ENCODE measurements at regions not wholly inside any gene's neighbourhood (a gene's known extent, or its start where the extent isn't known, plus 50 kb on each side); places are given as distances from the start of the nearest gene placed in this dataset.

DNA sequence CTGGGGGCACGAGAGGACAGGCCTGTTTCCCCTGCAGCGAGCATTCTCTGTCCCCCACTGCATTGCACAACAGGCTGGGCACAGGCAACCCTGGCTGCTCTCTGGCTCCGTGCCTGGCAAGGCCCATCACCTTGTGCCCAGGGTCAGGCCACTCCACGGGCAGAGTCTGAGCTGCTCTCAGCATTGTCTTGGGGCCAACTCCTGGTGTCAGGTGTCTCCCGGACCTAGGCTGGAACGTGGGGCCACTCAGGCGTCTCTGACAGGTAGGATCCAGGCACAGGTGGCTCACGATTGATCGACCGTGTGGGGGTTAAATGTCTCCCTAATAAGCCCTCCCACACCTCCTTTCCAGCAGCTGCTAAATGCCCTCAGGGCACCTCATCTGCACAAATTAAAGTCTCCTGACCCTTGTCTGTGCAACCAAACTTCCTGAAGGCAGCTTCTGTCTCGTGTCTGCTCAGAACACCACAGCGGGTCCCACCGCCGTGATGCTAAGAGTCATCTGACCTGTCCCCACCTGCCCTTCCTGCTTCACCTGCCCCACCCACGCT, 66.6 kb upstream of the GPC1 start:
- H3K4me3 ChIP-seq (ENCODE audit: low read length) = no peak overlapping the region
- H3K27me3 ChIP-seq (ENCODE audit: control insufficient read depth, insufficient read depth, low read length) = no peaks in the 10 kb centered on the region
- no peaks in the 10 kb centered on the region for H3K9me3 ChIP-seq (replicated peaks; ENCODE audit: low read length)
- no peak overlapping the region for H3K9ac ChIP-seq (ENCODE audit: low read depth, low read length)
- H3K4me2 ChIP-seq (ENCODE audit: low read length) = no peak overlapping the region
- peaks cover 42% of the 10 kb centered on the region for H3K4me1 ChIP-seq (ENCODE audit: control insufficient read depth, insufficient read depth, low read length)
- no peaks in the 10 kb centered on the region for H3K36me3 ChIP-seq (ENCODE audit: insufficient read depth, low read length)

DNA sequence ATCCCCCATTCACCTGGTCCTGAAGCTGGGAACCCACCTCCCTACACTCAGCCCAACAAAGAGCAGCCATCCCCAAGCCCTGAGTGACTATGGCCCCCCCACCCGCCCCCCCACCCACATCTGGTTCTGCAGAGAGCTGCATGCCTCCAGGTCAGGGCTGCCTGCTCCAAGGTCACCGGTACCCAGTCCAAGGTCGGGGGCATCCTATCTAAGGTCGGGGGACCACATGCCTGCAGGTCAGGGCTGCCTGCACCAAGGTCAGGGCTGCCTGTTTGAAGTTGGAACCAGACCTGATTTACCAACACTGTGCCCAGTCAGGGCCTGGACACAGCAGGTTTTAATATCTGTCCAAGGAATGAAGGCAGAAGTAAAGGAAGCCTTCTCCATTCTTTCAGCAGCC, 66.1 kb upstream of the GPC1 start:
- Histone ChIP-seq H3K4me3 (ENCODE audit: low read length) (no peak overlapping the region), H3K9me3 (replicated peaks; ENCODE audit: low read length) (no peaks in the 10 kb centered on the region), H3K4me1 (ENCODE audit: control insufficient read depth, insufficient read depth, low read length) (peaks cover 47% of the 10 kb centered on the region), H3K4me2 (ENCODE audit: low read length) (peak overlapping the region; percentile 63), H3K9ac (ENCODE audit: low read depth, low read length) (peak overlapping the region; percentile 82), H3K27me3 (ENCODE audit: control insufficient read depth, insufficient read depth, low read length) (no peaks in the 10 kb centered on the region), H3K36me3 (ENCODE audit: insufficient read depth, low read length) (no peaks in the 10 kb centered on the region)

DNA sequence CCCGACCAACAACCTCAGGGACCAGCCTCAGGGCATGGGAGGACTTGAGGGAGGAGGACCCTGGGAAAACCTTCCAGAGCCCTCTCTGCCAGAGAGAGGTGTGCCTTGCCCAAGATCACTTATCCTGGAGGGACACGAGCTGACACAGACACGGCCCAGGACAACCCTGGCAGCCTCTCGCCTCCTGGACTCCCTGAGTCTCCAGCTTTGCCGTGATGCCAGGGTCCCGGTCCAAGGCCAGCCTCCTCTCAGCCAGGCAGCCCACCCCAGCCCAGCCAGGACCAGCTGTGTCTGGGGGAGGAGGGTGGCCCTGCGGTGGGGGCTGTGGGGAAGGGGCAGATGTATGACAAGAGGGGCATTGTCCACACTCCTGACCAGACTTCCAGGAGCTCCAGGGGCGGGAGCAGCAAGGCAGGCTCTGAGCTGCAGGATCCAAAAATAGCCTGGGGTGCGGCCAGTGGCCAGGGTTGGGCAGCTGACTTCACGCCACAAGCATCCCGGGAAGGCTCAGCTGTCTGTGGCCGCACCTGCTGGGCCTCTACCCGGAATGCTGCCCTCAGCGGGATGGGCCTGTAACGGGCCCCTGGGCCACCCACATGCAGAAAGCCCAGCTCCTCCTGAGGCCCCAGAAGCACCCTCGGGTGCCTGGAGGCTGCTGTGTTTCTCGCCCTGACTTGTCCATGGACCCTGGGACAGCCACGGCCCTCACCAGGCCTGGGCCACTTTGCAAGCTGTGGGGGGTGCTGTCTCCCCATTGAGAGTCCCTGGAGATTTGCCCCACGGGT, 65.5 kb upstream of the GPC1 start:
- no peaks in the 10 kb centered on the region for H3K36me3 ChIP-seq (ENCODE audit: insufficient read depth, low read length)
- H3K4me1 ChIP-seq (ENCODE audit: control insufficient read depth, insufficient read depth, low read length) = peaks cover 53% of the 10 kb centered on the region
- peak overlapping the region; percentile 82 for H3K9ac ChIP-seq (ENCODE audit: low read depth, low read length)
- H3K4me3 ChIP-seq (ENCODE audit: low read length) = peak overlapping the region; percentile 44
- no peaks in the 10 kb centered on the region for H3K9me3 ChIP-seq (replicated peaks; ENCODE audit: low read length)
- H3K27me3 ChIP-seq (ENCODE audit: control insufficient read depth, insufficient read depth, low read length) = no peaks in the 10 kb centered on the region
- H3K4me2 ChIP-seq (ENCODE audit: low read length) = peak overlapping the region; percentile 63

DNA sequence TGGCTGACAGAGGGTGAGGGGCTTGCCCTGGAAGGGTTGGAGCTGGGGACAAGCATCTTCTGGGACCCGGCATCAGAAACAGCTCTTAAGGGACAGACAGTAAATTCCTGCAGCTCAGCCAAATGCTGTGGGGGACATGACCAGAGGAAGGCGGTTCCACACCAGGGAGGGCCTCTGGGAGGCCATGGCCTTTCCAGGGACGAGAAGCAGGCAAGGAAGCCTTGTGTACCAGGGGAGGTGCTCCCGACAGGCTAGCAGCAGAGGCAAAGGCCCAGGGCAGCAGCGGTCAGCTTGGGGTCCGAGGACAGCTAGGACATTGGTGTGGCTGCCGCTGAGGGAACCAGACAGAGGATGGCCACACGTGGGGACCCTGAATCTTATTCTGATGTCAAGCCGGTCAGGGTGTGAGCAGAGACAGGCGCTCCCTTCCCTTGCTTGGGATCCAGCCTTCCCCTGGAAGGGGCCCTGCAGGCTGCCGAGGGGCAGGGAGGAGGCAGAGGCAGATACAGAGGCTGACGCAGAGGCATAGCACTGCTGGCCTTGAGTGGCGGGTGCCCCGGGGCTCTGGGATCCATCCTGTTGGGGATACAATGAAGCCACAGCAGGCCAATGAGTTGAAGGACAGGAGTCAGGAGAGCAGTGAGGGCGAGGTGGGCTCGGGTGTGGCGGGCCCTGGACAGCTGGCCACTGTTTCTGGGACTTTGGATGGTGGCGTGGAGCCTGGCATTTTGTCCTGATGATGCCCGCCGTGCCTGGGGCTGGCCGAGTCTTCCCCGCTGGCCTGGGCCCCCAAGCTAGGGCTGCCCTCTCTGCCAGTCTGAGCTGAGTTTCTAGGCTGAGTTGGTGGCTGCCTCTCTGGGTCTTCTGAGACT, 64.1 kb upstream of the GPC1 start:
- no peaks in the 10 kb centered on the region for H3K27me3 ChIP-seq (ENCODE audit: control insufficient read depth, insufficient read depth, low read length)
- no peak overlapping the region for H3K4me2 ChIP-seq (ENCODE audit: low read length)
- peaks cover 53% of the 10 kb centered on the region for H3K4me1 ChIP-seq (ENCODE audit: control insufficient read depth, insufficient read depth, low read length)
- no peak overlapping the region for H3K4me3 ChIP-seq (ENCODE audit: low read length)
- H3K9me3 ChIP-seq (replicated peaks; ENCODE audit: low read length) = no peaks in the 10 kb centered on the region
- peak overlapping the region; percentile 82 for H3K9ac ChIP-seq (ENCODE audit: low read depth, low read length)
- no peaks in the 10 kb centered on the region for H3K36me3 ChIP-seq (ENCODE audit: insufficient read depth, low read length)

DNA sequence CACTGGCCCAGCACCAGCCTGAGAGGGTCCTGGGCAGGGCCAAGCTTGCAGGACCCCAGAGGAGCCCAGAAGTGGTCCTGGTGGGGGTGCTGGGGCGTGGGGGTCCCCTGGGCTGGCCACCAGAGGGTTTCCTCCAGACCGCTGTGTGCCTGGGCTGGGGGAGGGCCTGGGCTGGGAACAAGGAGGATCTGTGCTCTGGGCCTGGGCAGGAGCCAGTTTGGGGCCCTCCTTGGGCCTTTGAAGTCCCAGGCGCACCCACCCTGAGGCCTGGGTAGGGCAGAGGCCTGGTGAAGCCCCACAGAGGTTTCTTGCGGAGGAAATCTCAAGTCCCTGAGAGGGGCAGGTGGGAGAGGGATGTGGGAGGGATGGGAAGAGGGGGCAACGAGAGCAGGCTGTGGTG, 63.4 kb upstream of the GPC1 start:
- H3K4me2 ChIP-seq (ENCODE audit: low read length) = no peak overlapping the region
- H3K9ac ChIP-seq (ENCODE audit: low read depth, low read length) = no peak overlapping the region
- no peaks in the 10 kb centered on the region for H3K36me3 ChIP-seq (ENCODE audit: insufficient read depth, low read length)
- no peaks in the 10 kb centered on the region for H3K27me3 ChIP-seq (ENCODE audit: control insufficient read depth, insufficient read depth, low read length)
- H3K4me3 ChIP-seq (ENCODE audit: low read length) = no peak overlapping the region
- no peaks in the 10 kb centered on the region for H3K9me3 ChIP-seq (replicated peaks; ENCODE audit: low read length)
- H3K4me1 ChIP-seq (ENCODE audit: control insufficient read depth, insufficient read depth, low read length) = peaks cover 53% of the 10 kb centered on the region

DNA sequence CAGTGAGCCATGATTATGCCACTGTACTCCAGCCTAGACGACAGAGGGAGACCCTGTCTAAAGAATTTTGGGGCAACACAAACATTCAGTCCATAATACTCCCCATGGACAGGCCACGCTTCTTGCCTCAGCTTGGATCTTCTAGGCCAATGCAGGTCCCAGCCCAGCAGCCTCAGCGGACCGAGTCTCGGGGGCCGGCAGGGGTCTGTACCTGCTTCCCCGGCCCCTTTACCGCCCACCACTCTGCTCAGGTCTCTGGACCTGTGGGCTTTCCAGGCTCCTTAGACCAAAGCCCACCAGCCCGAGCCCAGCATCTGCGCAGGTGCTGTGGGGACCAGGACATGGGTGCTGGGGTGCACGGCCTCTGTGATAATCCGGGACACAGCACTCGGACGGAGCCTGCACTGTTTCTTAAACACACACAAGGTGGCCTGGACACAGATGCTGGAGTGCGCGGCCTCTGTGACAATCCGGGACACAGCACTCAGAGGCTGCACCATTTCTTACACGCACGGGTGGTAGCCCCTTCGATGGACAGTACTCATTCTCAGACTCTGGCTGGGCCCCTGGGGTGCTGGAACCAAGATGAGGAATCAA, 62.1 kb upstream of the GPC1 start:
- H3K9me3 ChIP-seq (replicated peaks; ENCODE audit: low read length) = no peaks in the 10 kb centered on the region
- H3K27me3 ChIP-seq (ENCODE audit: control insufficient read depth, insufficient read depth, low read length) = no peaks in the 10 kb centered on the region
- H3K36me3 ChIP-seq (ENCODE audit: insufficient read depth, low read length) = no peaks in the 10 kb centered on the region
- peak overlapping the region; percentile 53 for H3K4me2 ChIP-seq (ENCODE audit: low read length)
- H3K9ac ChIP-seq (ENCODE audit: low read depth, low read length) = peak overlapping the region; percentile 79
- H3K4me1 ChIP-seq (ENCODE audit: control insufficient read depth, insufficient read depth, low read length) = peaks cover 53% of the 10 kb centered on the region
- H3K4me3 ChIP-seq (ENCODE audit: low read length) = no peak overlapping the region

DNA sequence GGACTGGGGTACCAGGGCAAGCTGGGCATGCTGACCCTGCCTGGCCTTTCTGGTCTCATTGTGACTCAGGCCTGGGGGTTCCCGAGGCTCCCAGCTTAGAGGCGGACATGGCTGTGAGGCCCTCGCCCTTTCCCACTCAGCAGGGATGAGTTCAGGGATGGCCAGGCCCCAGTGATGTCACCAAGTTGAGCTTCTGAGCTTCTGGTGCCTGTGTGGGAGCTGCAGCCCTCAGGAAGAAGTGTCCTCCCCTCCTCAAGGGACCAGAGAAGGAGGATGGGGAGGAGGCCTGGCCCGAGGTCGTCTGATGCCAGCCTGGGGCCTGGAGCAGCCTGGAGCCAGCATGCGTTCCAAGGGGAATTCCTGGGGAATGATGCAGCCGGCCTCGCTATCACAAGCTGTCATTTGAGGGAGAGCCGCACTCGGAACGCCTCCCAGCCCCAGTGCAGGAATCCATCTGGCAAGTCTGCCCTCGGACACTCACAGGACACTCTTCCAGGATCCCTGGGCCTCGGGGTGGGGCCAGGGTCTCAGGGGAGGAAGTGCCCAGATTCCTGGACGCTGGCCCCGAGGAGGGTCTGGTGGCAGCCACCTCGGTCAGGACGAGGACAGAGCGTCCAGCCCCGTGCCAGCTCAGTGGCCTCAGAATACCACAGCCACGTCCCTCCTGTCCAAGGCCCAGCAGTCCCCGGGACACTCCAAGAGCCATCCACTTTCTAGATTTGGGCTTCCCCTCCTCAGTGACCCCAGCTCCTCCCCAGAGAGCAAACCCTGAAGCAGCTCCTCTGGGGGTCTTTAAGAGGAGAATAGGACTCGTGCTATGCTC, 61.2 kb upstream of the GPC1 start:
- H3K4me2 ChIP-seq (ENCODE audit: low read length) = peak overlapping the region; percentile 53
- no peaks in the 10 kb centered on the region for H3K36me3 ChIP-seq (ENCODE audit: insufficient read depth, low read length)
- H3K9me3 ChIP-seq (replicated peaks; ENCODE audit: low read length) = no peaks in the 10 kb centered on the region
- H3K4me3 ChIP-seq (ENCODE audit: low read length) = no peak overlapping the region
- H3K9ac ChIP-seq (ENCODE audit: low read depth, low read length) = peak overlapping the region; percentile 79
- no peaks in the 10 kb centered on the region for H3K27me3 ChIP-seq (ENCODE audit: control insufficient read depth, insufficient read depth, low read length)
- peaks cover 46% of the 10 kb centered on the region for H3K4me1 ChIP-seq (ENCODE audit: control insufficient read depth, insufficient read depth, low read length)

DNA sequence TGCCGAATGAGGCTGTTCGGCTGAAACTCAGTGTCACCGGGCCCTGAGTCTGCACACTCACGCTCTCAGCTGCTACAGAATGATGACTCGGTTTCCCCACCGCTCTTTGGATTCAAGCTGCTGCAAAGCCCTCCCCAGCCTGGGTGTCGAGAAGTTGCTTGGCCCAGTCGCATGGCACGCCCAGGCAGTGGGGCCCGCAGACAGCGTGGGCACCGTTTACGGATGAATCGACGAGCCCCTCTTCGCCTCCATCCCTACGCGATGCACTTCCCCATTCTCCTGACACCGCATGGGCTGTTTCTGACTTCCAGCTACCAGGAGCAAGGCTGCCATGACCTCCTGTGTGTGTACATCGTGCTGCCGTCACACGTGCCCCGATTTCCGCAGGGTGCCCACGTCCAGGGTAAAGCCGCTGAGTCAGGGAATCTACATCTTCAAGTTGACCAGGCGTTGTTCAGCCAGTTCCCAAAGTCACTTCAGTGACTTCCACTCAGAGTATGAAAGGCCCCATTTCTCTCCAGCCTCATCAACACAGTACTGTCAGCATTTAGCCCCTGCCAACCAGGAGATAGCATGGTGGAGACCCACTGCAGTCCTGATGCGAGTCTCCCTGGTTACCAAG, 60.3 kb upstream of the GPC1 start:
- no peaks in the 10 kb centered on the region for H3K9me3 ChIP-seq (replicated peaks; ENCODE audit: low read length)
- peak overlapping the region; percentile 79 for H3K9ac ChIP-seq (ENCODE audit: low read depth, low read length)

DNA sequence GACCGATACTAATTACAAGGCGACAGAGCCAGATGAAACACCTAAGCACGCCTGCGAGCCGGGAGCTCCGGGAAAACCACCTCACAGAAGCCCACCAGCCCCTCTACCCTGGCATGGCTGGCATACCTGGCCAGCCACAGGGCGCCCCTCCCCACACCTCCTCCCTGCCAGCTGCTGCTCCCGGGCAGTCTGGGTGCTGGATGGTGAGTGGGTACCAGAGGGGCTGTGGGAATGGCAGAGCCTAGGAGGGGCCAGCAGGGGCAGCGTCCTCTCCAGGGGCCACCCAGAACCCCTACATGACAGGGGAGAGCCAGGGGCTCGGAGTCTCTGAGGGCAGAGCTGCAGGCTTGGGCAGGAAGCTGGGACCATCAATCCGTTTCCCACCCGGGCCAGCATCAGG, 58.7 kb upstream of the GPC1 start:
- Histone ChIP-seq H3K4me1 (ENCODE audit: control insufficient read depth, insufficient read depth, low read length) (peaks cover 25% of the 10 kb centered on the region), H3K4me2 (ENCODE audit: low read length) (no peak overlapping the region), H3K27me3 (ENCODE audit: control insufficient read depth, insufficient read depth, low read length) (no peaks in the 10 kb centered on the region), H3K9ac (ENCODE audit: low read depth, low read length) (no peak overlapping the region), H3K9me3 (replicated peaks; ENCODE audit: low read length) (no peaks in the 10 kb centered on the region), H3K36me3 (ENCODE audit: insufficient read depth, low read length) (no peaks in the 10 kb centered on the region), H3K4me3 (ENCODE audit: low read length) (no peak overlapping the region)

More for the DNA sequence above, 60.3 kb upstream of the GPC1 start:
- H3K27me3 ChIP-seq (ENCODE audit: control insufficient read depth, insufficient read depth, low read length) = no peaks in the 10 kb centered on the region
- H3K4me1 ChIP-seq (ENCODE audit: control insufficient read depth, insufficient read depth, low read length) = peaks cover 39% of the 10 kb centered on the region
- H3K4me3 ChIP-seq (ENCODE audit: low read length) = no peak overlapping the region
- H3K4me2 ChIP-seq (ENCODE audit: low read length) = no peak overlapping the region
- H3K36me3 ChIP-seq (ENCODE audit: insufficient read depth, low read length) = no peaks in the 10 kb centered on the region

DNA sequence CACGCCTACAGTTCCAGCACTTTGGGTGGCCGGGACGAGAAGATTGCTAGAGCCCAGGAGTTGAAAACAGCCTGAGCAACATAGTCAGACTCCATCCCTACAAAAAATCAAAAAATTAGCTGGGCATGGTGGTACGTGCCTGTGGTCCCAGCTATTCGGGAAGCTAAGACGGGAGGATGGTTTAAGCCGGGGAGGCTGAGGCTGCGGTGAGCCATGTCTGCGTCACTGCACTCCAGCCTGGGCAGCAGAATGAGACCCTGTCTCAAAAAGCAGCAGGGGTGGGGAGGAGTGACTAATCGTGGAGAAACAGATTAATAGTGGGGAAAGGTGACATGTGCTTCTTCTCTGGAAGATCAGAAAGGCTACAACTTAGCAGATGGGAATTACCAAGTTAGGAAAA, 58.1 kb upstream of the GPC1 start:
- Histone ChIP-seq H3K36me3 (ENCODE audit: insufficient read depth, low read length) (no peaks in the 10 kb centered on the region), H3K4me1 (ENCODE audit: control insufficient read depth, insufficient read depth, low read length) (peaks cover 25% of the 10 kb centered on the region)

More for the DNA sequence above, 58.1 kb upstream of the GPC1 start:
- H3K4me3 ChIP-seq (ENCODE audit: low read length) = no peak overlapping the region
- H3K9me3 ChIP-seq (replicated peaks; ENCODE audit: low read length) = no peaks in the 10 kb centered on the region
- H3K27me3 ChIP-seq (ENCODE audit: control insufficient read depth, insufficient read depth, low read length) = no peaks in the 10 kb centered on the region
- no peak overlapping the region for H3K4me2 ChIP-seq (ENCODE audit: low read length)
- no peak overlapping the region for H3K9ac ChIP-seq (ENCODE audit: low read depth, low read length)

Measured in skeletal muscle satellite cell (primary cell).